Right atrium auricular region (tissue), 2 donors: ENCODE measurements at regions not wholly inside any gene's neighbourhood (a gene's known extent, or its start where the extent isn't known, plus 50 kb on each side); places are given as distances from the start of the nearest gene placed in this dataset.

ENCODE experiments used
- DNase-seq: peaks from one replicate; pipeline ENCODE4 v3.0.0-alpha.2; 2019; ENCODE audit warnings: low spot score
- H3K27ac ChIP-seq, 2 donors: fragments of 200-600 bp; sonication (generic); 1 replicate in 1 of 2; 2 replicates in 1 of 2; pipeline ENCODE4 v1.5.1; 2016 to 2019
- H3K27me3 ChIP-seq, 2 donors: fragments of 200-600 bp; sonication (generic); one replicate each; pipeline versions ENCODE4 v1.5.1 to v1.6.0; 2017 to 2019
- H3K36me3 ChIP-seq: fragments of 200-600 bp; sonication (generic); one replicate; pipeline ENCODE4 v1.5.1; 2016
- H3K4me1 ChIP-seq, 2 donors: fragments of 200-600 bp; sonication (generic); one replicate each; pipeline versions ENCODE4 v1.5.1 to v1.6.0; 2017 to 2019
- H3K4me3 ChIP-seq, 2 donors: fragments of 200-600 bp; sonication (generic); 1 replicate in 1 of 2; 2 replicates in 1 of 2; pipeline ENCODE4 v1.5.1; 2017 to 2019; ENCODE audit warnings: mild to moderate bottlenecking in 1 of 2, moderate library complexity in 1 of 2
- H3K9me3 ChIP-seq, 2 donors: fragments of 200-600 bp; sonication (generic); one replicate each; pipeline ENCODE4 v1.5.1; 2019
- CTCF ChIP-seq, 2 donors: fragments of 200-600 bp; sonication (generic); IDR thresholded peaks; one replicate each; pipeline ENCODE4 v1.5.1; 2019; ENCODE audit warnings: antibody characterized with exemption in 2 of 2

GRCh38 chr15:31537770-31538592, 211.3 kb downstream of the KLF13 start:
- Histone ChIP-seq H3K27ac (no peak overlapping the region), H3K9me3 (no peaks in the 10 kb centered on the region), H3K36me3 (no peaks in the 10 kb centered on the region), H3K27me3 (no peaks in the 10 kb centered on the region), H3K4me3 (no peak overlapping the region), H3K4me1 (no peaks in the 10 kb centered on the region)
- peak; percentile 21 for DNase-seq
- no peak for TF ChIP-seq CTCF (IDR thresholded peaks at IDR 0.05)

- TF ChIP-seq CTCF (IDR thresholded peaks at IDR 0.05): no peak
- no peak overlapping the region for H3K4me3 ChIP-seq
- no peaks in the 10 kb centered on the region for H3K27me3 ChIP-seq
- H3K4me1 ChIP-seq: no peaks in the 10 kb centered on the region
- no peak overlapping the region for H3K27ac ChIP-seq
- no peaks in the 10 kb centered on the region for H3K9me3 ChIP-seq
- no peak for DNase-seq
- no peaks in the 10 kb centered on the region for H3K36me3 ChIP-seq
Observed at GRCh38 chr15:31540633-31541032, 214.0 kb downstream of the KLF13 start.

- no peak for TF ChIP-seq CTCF (IDR thresholded peaks at IDR 0.05)
- Histone ChIP-seq H3K27me3 (no peaks in the 10 kb centered on the region), H3K4me3 (no peak overlapping the region), H3K27ac (no peak overlapping the region), H3K4me1 (no peaks in the 10 kb centered on the region), H3K36me3 (no peaks in the 10 kb centered on the region), H3K9me3 (no peaks in the 10 kb centered on the region)
- DNase-seq: no peak
Observed at GRCh38 chr15:31544361-31544760, 217.7 kb downstream of the KLF13 start.

GRCh38 chr15:31545257-31545656, 218.6 kb downstream of the KLF13 start:
- H3K27ac ChIP-seq: no peak overlapping the region
- no peaks in the 10 kb centered on the region for H3K9me3 ChIP-seq
- H3K4me1 ChIP-seq: no peaks in the 10 kb centered on the region
- no peak overlapping the region for H3K4me3 ChIP-seq
- no peak for TF ChIP-seq CTCF (IDR thresholded peaks at IDR 0.05)
- no peaks in the 10 kb centered on the region for H3K27me3 ChIP-seq
- H3K36me3 ChIP-seq: no peaks in the 10 kb centered on the region
- DNase-seq: no peak

- Histone ChIP-seq H3K27ac (no peak overlapping the region), H3K27me3 (no peaks in the 10 kb centered on the region), H3K9me3 (no peaks in the 10 kb centered on the region), H3K4me1 (peaks cover 0 to 9% of the 10 kb centered on the region in 2 donors), H3K4me3 (no peak overlapping the region), H3K36me3 (no peaks in the 10 kb centered on the region)
- DNase-seq: no peak
- no peak for TF ChIP-seq CTCF (IDR thresholded peaks at IDR 0.05)
Observed at GRCh38 chr15:31550211-31550977, 223.8 kb downstream of the KLF13 start.
